Tongue (tissue), 2 donors: ENCODE measurements at regions not wholly inside any gene's neighbourhood (a gene's known extent, or its start where the extent isn't known, plus 50 kb on each side); places are given as distances from the start of the nearest gene placed in this dataset. TPM values are rescaled to one million over a fixed set of nuclear protein-coding genes. Genes with fewer than 3 reads are reported as not detected.

Source experiments
- DNase-seq: peaks from one replicate; pipeline ENCODE4 v3.0.0-alpha.2; 2015
- small RNA-seq: library from RNA; depleted of rRNA; stranded (forward); fragments of <200 nt; gene quantifications from one replicate; pipeline ENCODE3, GENCODE V24; 2014; ENCODE audit warnings: low replicate concordance

DNA sequence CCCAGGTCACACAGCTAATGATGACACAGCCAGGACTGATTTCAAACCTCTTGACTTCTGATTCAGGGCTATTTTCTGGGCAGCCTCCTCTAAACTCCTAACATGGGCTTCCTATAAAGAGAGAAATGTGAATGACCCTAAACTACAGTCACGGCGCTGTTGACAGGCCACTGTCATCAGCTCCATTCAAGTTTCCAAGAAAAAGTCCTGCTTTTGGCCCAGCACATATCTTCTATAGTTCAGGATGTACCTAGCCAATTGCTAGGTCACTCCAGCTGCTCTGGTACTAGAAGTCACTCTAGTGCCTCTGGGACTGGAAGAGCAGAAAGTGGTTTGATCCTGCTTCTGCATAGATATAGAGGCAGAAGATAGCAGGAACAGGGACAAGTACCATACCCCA, 64.9 kb upstream of the TARS1 start:
- no peak for DNase-seq

DNA sequence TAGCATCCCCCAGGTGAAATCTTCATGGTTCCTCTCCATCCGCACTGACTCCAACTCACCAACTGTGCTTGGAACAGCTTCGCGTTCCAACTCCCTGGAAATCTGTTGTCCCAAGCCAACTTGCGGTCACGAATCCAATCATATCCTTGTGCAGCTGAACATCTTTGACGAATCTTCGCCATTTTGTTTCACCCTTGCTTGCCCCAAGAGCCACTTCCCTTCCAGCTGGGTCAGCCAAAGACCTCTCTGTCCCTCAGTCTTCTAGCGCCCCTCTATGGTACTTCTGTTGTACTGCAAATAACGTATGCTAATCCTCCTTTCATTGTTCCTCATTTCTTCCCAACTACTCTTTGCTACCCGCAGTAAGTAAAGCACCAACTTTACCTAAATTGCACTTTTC, 61.0 kb upstream of the TARS1 start:
- DNase-seq: no peak

DNA sequence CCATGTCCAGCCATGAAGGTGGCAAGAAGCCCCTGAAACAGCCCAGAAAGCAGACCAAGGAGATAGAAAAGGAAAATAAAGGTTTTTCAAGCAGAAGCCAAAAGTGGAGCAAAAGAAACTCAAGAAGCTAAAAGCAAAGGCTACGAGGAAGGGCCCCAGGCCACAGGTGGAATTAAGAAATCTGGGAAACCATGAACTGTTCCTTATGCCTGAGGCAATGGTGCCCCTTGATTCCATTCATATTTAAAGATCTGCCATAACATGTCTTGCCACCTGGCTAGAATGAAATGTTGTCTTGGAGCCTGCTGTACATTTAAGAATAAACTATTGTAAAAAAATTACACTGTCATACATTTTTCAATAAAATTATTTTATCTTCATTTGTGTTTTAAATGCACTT, 59.5 kb upstream of the TARS1 start:
- DNase-seq: no peak

Small RNAs in the stretch of these regions (small RNA-seq; reads per million reads assigned to genes)
- not detected for gene AC010343.2
- not detected for gene AC025459.1
